CD14-positive monocyte (primary cell): ENCODE measurements at regions not wholly inside any gene's neighbourhood (a gene's known extent, or its start where the extent isn't known, plus 50 kb on each side); places are given as distances from the start of the nearest gene placed in this dataset.

Experiments
- DNase-seq, 3 donors: peaks; one replicate each; pipeline ENCODE4 v3.0.0-alpha.2; 2011 to 2022
- H2AFZ ChIP-seq: 2 replicates; pipeline ENCODE4 v1.6.0; 2012; ENCODE audit warnings: mild to moderate bottlenecking, low read depth, low read length, inconsistent platforms; ENCODE audit not compliant: insufficient read depth, poor library complexity, severe bottlenecking
- H3K27ac ChIP-seq, 2 donors: 1 replicate in 1 of 2; 2 replicates in 1 of 2; pipeline ENCODE4 v1.5.1; 2012 to 2013; ENCODE audit warnings: low read length in 2 of 2, control low read depth in 1 of 2, inconsistent platforms in 1 of 2, low read depth in 1 of 2, mild to moderate bottlenecking in 1 of 2
- H3K27me3 ChIP-seq, 2 donors: one replicate each; pipeline versions ENCODE4 v1.6.0 to v1.6.1; 2011 to 2013; ENCODE audit warnings: low read length in 2 of 2; ENCODE audit not compliant: control insufficient read depth in 2 of 2, insufficient read depth in 2 of 2
- H3K36me3 ChIP-seq, 2 donors: replicated peaks in 1 of 2; 1 replicate in 1 of 2; 2 replicates in 1 of 2; pipeline versions ENCODE4 v1.5.1 to v1.6.1; 2012 to 2013; ENCODE audit warnings: low read length in 2 of 2, control low read depth in 1 of 2, inconsistent platforms in 1 of 2, mild to moderate bottlenecking in 1 of 2; ENCODE audit not compliant: insufficient read depth in 2 of 2, control insufficient read depth in 1 of 2
- H3K4me1 ChIP-seq, 2 donors: 1 replicate in 1 of 2; 2 replicates in 1 of 2; pipeline versions ENCODE4 v1.5.1 to v1.6.1; 2012 to 2013; ENCODE audit warnings: low read length in 2 of 2, control low read depth in 1 of 2, inconsistent platforms in 1 of 2, mild to moderate bottlenecking in 1 of 2, moderate library complexity in 1 of 2; ENCODE audit not compliant: insufficient read depth in 2 of 2, control insufficient read depth in 1 of 2
- H3K4me2 ChIP-seq: replicated peaks from 2 replicates; pipeline ENCODE3; 2012; ENCODE audit warnings: low read length, moderate library complexity, mild to moderate bottlenecking; ENCODE audit not compliant: poor library complexity, severe bottlenecking; ENCODE audit errors: extremely low read depth
- H3K4me3 ChIP-seq, 3 experiments: fragments of 200-600 bp in 1 of 3; sonication (generic) in 1 of 3; replicated peaks in 1 of 3; 1 replicate in 2 of 3; 2 replicates in 1 of 3; pipeline ENCODE4 v1.5.1; 2011 to 2013; ENCODE audit warnings: low read length in 3 of 3, mild to moderate bottlenecking in 3 of 3, control low read depth in 2 of 3, low read depth in 2 of 3, inconsistent platforms in 1 of 3, moderate library complexity in 1 of 3
- H3K79me2 ChIP-seq: 2 replicates; pipeline ENCODE4 v1.6.0; 2012; ENCODE audit warnings: mild to moderate bottlenecking, control low read depth, inconsistent platforms, low read length, moderate library complexity; ENCODE audit not compliant: insufficient read depth
- H3K9ac ChIP-seq: 2 replicates; pipeline ENCODE4 v1.6.0; 2017; ENCODE audit warnings: low read length, mild to moderate bottlenecking; ENCODE audit not compliant: insufficient read depth, poor library complexity, severe bottlenecking
- H3K9me3 ChIP-seq, 2 donors: replicated peaks in 1 of 2; 1 replicate in 1 of 2; 2 replicates in 1 of 2; pipeline versions ENCODE4 v1.5.1 to v1.6.1; 2012 to 2013; ENCODE audit warnings: low read length in 2 of 2, control low read depth in 1 of 2; ENCODE audit not compliant: control insufficient read depth in 1 of 2, insufficient read depth in 1 of 2
- H4K20me1 ChIP-seq: 2 replicates; pipeline ENCODE4 v1.6.0; 2012; ENCODE audit warnings: mild to moderate bottlenecking, low read length, control low read depth, moderate library complexity; ENCODE audit not compliant: insufficient read depth
- H3K27ac Mint-ChIP-seq, 7 donors: one replicate each; pipeline ENCODE4 v1.8.0; 2020; ENCODE audit warnings: mild to moderate bottlenecking in 7 of 7, mixed read lengths in 7 of 7, moderate library complexity in 6 of 7, inconsistent platforms in 2 of 7
- H3K27me3 Mint-ChIP-seq, 3 donors: one replicate each; pipeline ENCODE4 v1.8.0; 2021 to 2022; ENCODE audit warnings: low read depth in 3 of 3, mild to moderate bottlenecking in 3 of 3, mixed read lengths in 3 of 3, moderate library complexity in 3 of 3, inconsistent platforms in 1 of 3
- H3K36me3 Mint-ChIP-seq, 2 donors: one replicate each; pipeline ENCODE4 v1.8.0; 2020; ENCODE audit warnings: mixed read lengths in 2 of 2, inconsistent platforms in 1 of 2, mild to moderate bottlenecking in 1 of 2
- H3K4me1 Mint-ChIP-seq: one replicate; pipeline ENCODE4 v1.8.0; 2020; ENCODE audit warnings: mild to moderate bottlenecking, mixed read lengths
- H3K4me3 Mint-ChIP-seq, 2 donors: one replicate each; pipeline ENCODE4 v1.8.0; 2020; ENCODE audit warnings: mild to moderate bottlenecking in 2 of 2, mixed read lengths in 2 of 2, moderate library complexity in 1 of 2
- H3K9me3 Mint-ChIP-seq, 7 donors: one replicate each; pipeline ENCODE4 v1.8.0; 2020 to 2022; ENCODE audit warnings: mixed read lengths in 7 of 7, mild to moderate bottlenecking in 6 of 7, moderate library complexity in 6 of 7, inconsistent platforms in 2 of 7
- WGBS: methylation state at CpG from one replicate; pipeline ENCODE4 v1.1.5; 2013; ENCODE audit warnings: missing lambda C conversion rate; ENCODE audit not compliant: insufficient coverage; 5-methylcytosine and 5-hydroxymethylcytosine counted together
- intact Hi-C, 2 donors: fragments of 100-400 bp; cut with micrococcal nuclease; formaldehyde crosslinking; loops; one replicate each; pipeline versions ENCODE4 v1.15.0 to v1.15.1; 2023
- TF ChIP-seq, protein P1 (sequence below): fragments of 200-600 bp; IDR thresholded peaks from one replicate; pipeline ENCODE4 v1.8.0; 2022; ENCODE audit warnings: antibody characterized with exemption, mild to moderate bottlenecking

GRCh38 chr22:48314073-48314472 lies 1513.6 kb downstream of the BRD1 start:
- Mint-ChIP-seq H3K4me1 (no peaks in the 10 kb centered on the region), H3K9me3 (peaks cover 4 to 23% (median 12%) of the 10 kb centered on the region in 7 donors), H3K36me3 (no peaks in the 10 kb centered on the region), H3K27me3 (peaks cover 0 to 4% (median 2%) of the 10 kb centered on the region in 3 donors), H3K4me3 (no peak overlapping the region), H3K27ac (no peak overlapping the region)
- Histone ChIP-seq H3K36me3 (no peaks in the 10 kb centered on the region), H3K27me3 (no peaks in the 10 kb centered on the region), H3K4me2 (no peak overlapping the region), H3K9ac (no peak overlapping the region), H4K20me1 (no peaks in the 10 kb centered on the region), H3K79me2 (no peaks in the 10 kb centered on the region), H3K27ac (no peak overlapping the region), H3K9me3 (peaks cover 0 to 12% of the 10 kb centered on the region in 2 donors), H3K4me1 (no peaks in the 10 kb centered on the region), H3K4me3 (no peak overlapping the region), H2AFZ (no peak overlapping the region)
- DNase-seq = no peak
- intact Hi-C loops = no loop called here
- TF ChIP-seq, protein P1, sequence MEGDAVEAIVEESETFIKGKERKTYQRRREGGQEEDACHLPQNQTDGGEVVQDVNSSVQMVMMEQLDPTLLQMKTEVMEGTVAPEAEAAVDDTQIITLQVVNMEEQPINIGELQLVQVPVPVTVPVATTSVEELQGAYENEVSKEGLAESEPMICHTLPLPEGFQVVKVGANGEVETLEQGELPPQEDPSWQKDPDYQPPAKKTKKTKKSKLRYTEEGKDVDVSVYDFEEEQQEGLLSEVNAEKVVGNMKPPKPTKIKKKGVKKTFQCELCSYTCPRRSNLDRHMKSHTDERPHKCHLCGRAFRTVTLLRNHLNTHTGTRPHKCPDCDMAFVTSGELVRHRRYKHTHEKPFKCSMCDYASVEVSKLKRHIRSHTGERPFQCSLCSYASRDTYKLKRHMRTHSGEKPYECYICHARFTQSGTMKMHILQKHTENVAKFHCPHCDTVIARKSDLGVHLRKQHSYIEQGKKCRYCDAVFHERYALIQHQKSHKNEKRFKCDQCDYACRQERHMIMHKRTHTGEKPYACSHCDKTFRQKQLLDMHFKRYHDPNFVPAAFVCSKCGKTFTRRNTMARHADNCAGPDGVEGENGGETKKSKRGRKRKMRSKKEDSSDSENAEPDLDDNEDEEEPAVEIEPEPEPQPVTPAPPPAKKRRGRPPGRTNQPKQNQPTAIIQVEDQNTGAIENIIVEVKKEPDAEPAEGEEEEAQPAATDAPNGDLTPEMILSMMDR = no peak
- no CpG with 5 or more reads among the region's 6 CpGs for WGBS

- DNase-seq = no peak
- Histone ChIP-seq H3K4me2 (no peak overlapping the region), H3K4me3 (no peak overlapping the region), H3K27me3 (no peaks in the 10 kb centered on the region), H3K79me2 (no peaks in the 10 kb centered on the region), H3K36me3 (no peaks in the 10 kb centered on the region), H3K9me3 (peaks cover 0 to 12% of the 10 kb centered on the region in 2 donors), H2AFZ (no peak overlapping the region), H3K9ac (no peak overlapping the region), H3K4me1 (no peaks in the 10 kb centered on the region), H4K20me1 (no peaks in the 10 kb centered on the region), H3K27ac (no peak overlapping the region)
- Mint-ChIP-seq H3K9me3 (peaks cover 4 to 23% (median 12%) of the 10 kb centered on the region in 7 donors), H3K27ac (peak overlapping the region in 1 of 7 donors; percentile 52), H3K36me3 (no peaks in the 10 kb centered on the region), H3K27me3 (peaks cover 0 to 4% (median 2%) of the 10 kb centered on the region in 3 donors), H3K4me3 (no peak overlapping the region), H3K4me1 (no peaks in the 10 kb centered on the region)
- 89% methylated on average over 7 of the region's 14 CpGs for WGBS
- TF ChIP-seq, protein P1 = no peak
- intact Hi-C loops = no loop called here
These were observed 1514.4 kb downstream of the BRD1 start for GRCh38 chr22:48313175-48313830.
